ENCODE measurements at regions not wholly inside any gene's neighbourhood (a gene's known extent, or its start where the extent isn't known, plus 50 kb on each side); places are given as distances from the start of the nearest gene placed in this dataset.

DNA sequence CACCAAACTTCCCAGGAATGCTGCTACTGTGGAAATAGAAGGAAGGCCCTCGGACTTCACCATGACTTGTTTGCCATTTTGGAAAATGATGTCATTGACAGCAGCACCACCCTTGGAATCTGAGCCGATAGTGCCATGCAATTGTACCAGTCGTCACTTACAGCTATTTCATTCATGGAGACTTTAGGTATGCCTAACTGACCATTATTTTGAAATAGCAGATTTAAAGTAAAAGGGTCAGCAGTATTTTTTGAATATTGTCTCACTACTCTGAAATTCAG is 66.0 kb upstream of the ARL8B start:
- H3K27ac Mint-ChIP-seq, result no peak overlapping the region
- DNase-seq (ENCODE audit: low spot score in 2 of 2) (no peak), ATAC-seq (ENCODE audit: low read depth) (no peak)
- peaks cover 28% of the 10 kb centered on the region for H3K4me1 Mint-ChIP-seq
- H3K4me3 Mint-ChIP-seq, result no peak overlapping the region
- no peaks in the 10 kb centered on the region for H3K9me3 Mint-ChIP-seq
- no peaks in the 10 kb centered on the region for H3K36me3 Mint-ChIP-seq
- peaks cover 3% of the 10 kb centered on the region for H3K27me3 Mint-ChIP-seq

GRCh38 chr3:5057272-5057671 is 64.8 kb upstream of the ARL8B start:
- H3K27me3 Mint-ChIP-seq, result peaks cover 6% of the 10 kb centered on the region
- no peaks in the 10 kb centered on the region for H3K9me3 Mint-ChIP-seq
- no peaks in the 10 kb centered on the region for H3K36me3 Mint-ChIP-seq
- H3K4me3 Mint-ChIP-seq, result peak overlapping the region; percentile 60
- no peak overlapping the region for H3K27ac Mint-ChIP-seq
- peak; percentile 17 for ATAC-seq (ENCODE audit: low read depth)
- no peak for DNase-seq (ENCODE audit: low spot score in 2 of 2)
- H3K4me1 Mint-ChIP-seq, result peaks cover 28% of the 10 kb centered on the region

DNA sequence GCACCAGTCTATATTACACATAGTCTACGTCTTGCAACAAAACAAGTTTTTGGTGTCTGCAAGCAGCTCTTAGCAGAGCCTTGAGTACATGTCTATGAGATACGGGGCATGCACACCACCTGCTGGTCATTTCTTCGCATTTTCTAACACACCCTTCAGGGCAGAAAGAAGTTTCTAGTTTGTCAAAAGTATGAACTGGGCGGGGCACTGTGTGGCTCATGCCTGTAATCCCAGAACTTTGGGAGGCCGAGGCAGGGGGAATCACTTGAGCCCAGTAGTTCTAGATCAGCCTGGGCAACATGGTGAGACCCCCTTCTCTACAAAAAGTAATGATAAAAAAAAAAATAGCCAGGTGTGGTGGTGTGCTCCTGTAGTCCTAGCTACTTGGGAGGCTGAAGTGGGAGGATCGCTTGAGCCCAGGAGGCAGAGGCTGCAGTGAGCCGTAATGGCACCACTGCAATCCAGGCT is 64.2 kb upstream of the ARL8B start:
- Mint-ChIP-seq H3K27me3 (peaks cover 6% of the 10 kb centered on the region), H3K36me3 (no peaks in the 10 kb centered on the region), H3K27ac (no peak overlapping the region), H3K4me3 (peak overlapping the region; percentile 60), H3K9me3 (no peaks in the 10 kb centered on the region), H3K4me1 (peaks cover 28% of the 10 kb centered on the region)
- DNase-seq (ENCODE audit: low spot score in 2 of 2) (peak; percentile 60 to 75), ATAC-seq (ENCODE audit: low read depth) (peak; percentile 92)

DNA sequence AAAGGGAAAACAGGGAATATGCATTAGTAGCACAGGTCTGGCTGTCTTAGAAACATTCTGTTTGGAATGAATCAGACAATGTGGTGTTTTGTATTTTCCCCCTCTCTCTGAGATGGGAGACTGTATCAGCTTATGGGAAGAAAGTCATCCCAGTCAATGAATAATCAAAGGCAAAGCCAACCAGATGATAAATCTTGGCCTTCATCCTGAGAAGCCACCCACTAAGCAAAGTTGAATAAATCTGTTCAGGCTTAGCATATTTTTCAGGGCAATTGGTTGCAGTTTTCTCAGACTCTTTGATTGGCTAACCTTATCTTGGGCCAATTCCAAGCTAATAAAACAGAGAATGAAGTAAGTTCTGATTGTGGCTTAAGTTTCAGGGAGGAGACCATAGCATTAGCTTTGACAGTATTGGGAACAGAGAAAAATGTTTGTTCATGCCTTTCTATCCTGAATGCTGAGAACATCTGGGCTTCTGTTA is 63.6 kb upstream of the ARL8B start:
- Mint-ChIP-seq H3K4me1 (peaks cover 24% of the 10 kb centered on the region), H3K27ac (no peak overlapping the region), H3K27me3 (peaks cover 6% of the 10 kb centered on the region), H3K4me3 (no peak overlapping the region), H3K9me3 (no peaks in the 10 kb centered on the region), H3K36me3 (no peaks in the 10 kb centered on the region)
- ATAC-seq (ENCODE audit: low read depth) (no peak), DNase-seq (ENCODE audit: low spot score in 2 of 2) (no peak)

DNA sequence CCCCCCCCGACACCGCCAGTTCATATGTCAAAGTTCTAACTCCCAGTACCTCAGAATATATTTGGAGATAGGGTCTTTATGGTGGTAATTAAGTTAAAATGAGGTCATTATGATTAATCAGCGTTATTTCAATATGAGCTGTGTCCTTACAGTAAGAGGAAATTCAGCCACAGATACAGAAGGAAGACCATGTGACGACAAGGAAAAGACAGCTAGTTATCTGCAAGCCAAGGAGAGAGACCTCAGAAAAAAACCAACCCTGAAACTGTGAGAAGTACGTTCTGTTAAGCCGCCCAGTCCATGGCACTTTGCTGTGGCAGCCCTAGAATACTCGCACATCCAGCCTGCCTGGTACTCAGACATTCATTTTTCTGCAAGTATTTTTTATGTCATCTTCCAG is 62.3 kb upstream of the ARL8B start:
- Mint-ChIP-seq H3K27me3 (peaks cover 6% of the 10 kb centered on the region), H3K9me3 (no peaks in the 10 kb centered on the region), H3K4me3 (no peak overlapping the region), H3K4me1 (peaks cover 17% of the 10 kb centered on the region), H3K36me3 (no peaks in the 10 kb centered on the region), H3K27ac (no peak overlapping the region)
- no peak for DNase-seq (ENCODE audit: low spot score in 2 of 2)
- ATAC-seq (ENCODE audit: low read depth), result no peak

- no peaks in the 10 kb centered on the region for H3K36me3 Mint-ChIP-seq
- H3K4me3 Mint-ChIP-seq, result no peak overlapping the region
Observed at GRCh38 chr3:5061218-5061569, 60.9 kb upstream of the ARL8B start.

DNA sequence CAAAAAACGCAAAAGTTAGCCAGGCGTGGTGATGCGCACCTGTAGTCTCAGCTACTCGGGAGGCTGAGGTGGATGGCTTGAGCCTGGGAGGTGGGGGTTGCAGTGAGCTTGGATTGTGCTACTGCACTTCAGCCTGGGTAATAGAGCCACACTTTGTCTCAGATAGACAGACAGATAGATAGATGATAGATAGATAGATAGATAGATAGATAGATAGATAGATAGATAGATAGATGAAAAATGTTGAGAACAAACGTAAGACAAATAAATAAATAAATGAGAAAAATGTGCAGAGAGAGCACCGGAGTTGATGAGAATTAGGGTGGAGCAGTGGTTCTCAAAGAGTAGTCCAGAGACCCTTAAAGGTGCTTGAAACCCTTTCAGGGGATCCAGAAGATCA is 58.4 kb upstream of the ARL8B start:
- H3K27me3 Mint-ChIP-seq, result peaks cover 6% of the 10 kb centered on the region
- DNase-seq (ENCODE audit: low spot score in 2 of 2), result no peak

More at GRCh38 chr3:5061218-5061569, 60.9 kb upstream of the ARL8B start:
- Mint-ChIP-seq H3K27me3 (peaks cover 6% of the 10 kb centered on the region), H3K9me3 (no peaks in the 10 kb centered on the region), H3K4me1 (peaks cover 9% of the 10 kb centered on the region), H3K27ac (no peak overlapping the region)
- DNase-seq (ENCODE audit: low spot score in 2 of 2) (no peak), ATAC-seq (ENCODE audit: low read depth) (no peak)

GRCh38 chr3:5068531-5069050 is 53.5 kb upstream of the ARL8B start:
- no peak for ATAC-seq (ENCODE audit: low read depth)
- Mint-ChIP-seq H3K4me3 (no peak overlapping the region), H3K27ac (no peak overlapping the region), H3K36me3 (no peaks in the 10 kb centered on the region), H3K9me3 (no peaks in the 10 kb centered on the region), H3K4me1 (no peaks in the 10 kb centered on the region), H3K27me3 (peaks cover 4% of the 10 kb centered on the region)
- DNase-seq (ENCODE audit: low spot score in 2 of 2), result no peak

More for the DNA sequence above, 58.4 kb upstream of the ARL8B start:
- Mint-ChIP-seq H3K27ac (no peak overlapping the region), H3K9me3 (no peaks in the 10 kb centered on the region), H3K4me3 (no peak overlapping the region), H3K36me3 (no peaks in the 10 kb centered on the region), H3K4me1 (no peaks in the 10 kb centered on the region)
- ATAC-seq (ENCODE audit: low read depth), result no peak

DNA sequence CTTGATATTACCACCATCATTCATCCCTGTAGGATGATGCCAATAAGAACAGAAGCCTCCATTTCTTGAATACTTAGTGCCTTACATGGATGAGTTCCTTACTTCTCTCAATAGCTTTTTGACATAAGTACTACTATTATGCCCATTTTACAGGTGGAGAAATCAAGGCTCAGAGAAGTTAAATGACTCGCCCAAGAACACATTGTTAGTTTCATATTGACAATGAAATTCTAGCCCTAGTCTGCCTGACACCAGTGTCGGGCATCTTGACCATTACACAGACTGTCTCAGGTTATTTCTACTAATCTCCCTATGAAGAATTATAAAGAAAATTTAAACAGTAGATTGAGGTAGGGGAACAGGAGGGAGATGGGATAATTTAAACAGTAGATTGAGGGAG is 52.5 kb upstream of the ARL8B start:
- Mint-ChIP-seq H3K27me3 (peaks cover 4% of the 10 kb centered on the region), H3K4me3 (no peak overlapping the region), H3K9me3 (no peaks in the 10 kb centered on the region), H3K4me1 (no peaks in the 10 kb centered on the region), H3K27ac (no peak overlapping the region), H3K36me3 (no peaks in the 10 kb centered on the region)
- no peak for DNase-seq (ENCODE audit: low spot score in 2 of 2)
- ATAC-seq (ENCODE audit: low read depth), result no peak

GRCh38 chr3:5071061-5071460 is 51.0 kb upstream of the ARL8B start:
- DNase-seq (ENCODE audit: low spot score in 2 of 2) (no peak), ATAC-seq (ENCODE audit: low read depth) (no peak)
- H3K4me3 Mint-ChIP-seq, result no peak overlapping the region
- no peak overlapping the region for H3K27ac Mint-ChIP-seq
- no peaks in the 10 kb centered on the region for H3K4me1 Mint-ChIP-seq
- H3K27me3 Mint-ChIP-seq, result peaks cover 4% of the 10 kb centered on the region
- no peaks in the 10 kb centered on the region for H3K9me3 Mint-ChIP-seq
- no peaks in the 10 kb centered on the region for H3K36me3 Mint-ChIP-seq

DNA sequence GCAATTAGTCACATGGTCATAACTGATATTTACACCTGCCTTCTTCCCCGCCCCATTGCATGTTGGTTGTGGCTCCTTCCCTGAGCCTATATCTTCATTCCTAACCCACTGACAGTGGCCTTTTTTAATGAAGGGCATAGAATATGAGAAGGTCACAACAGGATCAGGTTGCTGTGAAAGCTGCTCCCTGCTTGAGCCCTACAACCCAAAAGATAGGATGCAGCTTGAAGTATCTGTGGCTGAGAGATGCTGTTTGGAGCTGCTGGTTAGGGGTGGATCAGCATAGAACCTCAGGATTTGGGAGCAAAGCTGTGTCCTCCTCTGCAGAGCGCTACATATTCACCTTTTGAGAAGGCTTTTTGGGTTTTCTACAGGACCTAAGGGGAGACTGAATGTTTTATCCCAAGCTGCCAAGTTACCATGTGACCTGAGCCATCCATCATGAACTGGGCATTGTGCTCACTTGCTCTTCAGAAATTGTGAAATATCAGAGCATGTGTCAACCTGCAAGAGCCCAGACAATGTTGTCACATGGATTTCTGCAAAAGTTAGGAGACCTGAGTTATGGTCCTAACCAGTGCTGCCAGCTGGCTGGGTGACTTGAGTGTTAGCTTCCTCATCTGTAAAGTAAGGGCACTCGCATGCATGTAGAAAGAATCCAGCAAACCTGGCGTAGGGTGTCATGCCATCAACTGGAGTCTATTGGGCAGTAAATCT is 49.8 kb upstream of the ARL8B start:
- H3K27ac Mint-ChIP-seq, result no peak overlapping the region

More for the DNA sequence above, 49.8 kb upstream of the ARL8B start:
- Mint-ChIP-seq H3K27me3 (peaks cover 6% of the 10 kb centered on the region), H3K4me3 (no peak overlapping the region), H3K36me3 (no peaks in the 10 kb centered on the region), H3K4me1 (no peaks in the 10 kb centered on the region), H3K9me3 (no peaks in the 10 kb centered on the region)
- no peak for DNase-seq (ENCODE audit: low spot score in 2 of 2)
- no peak for ATAC-seq (ENCODE audit: low read depth)
